ENCODE measurements at regions not wholly inside any gene's neighbourhood (a gene's known extent, or its start where the extent isn't known, plus 50 kb on each side); places are given as distances from the start of the nearest gene placed in this dataset.

- Histone ChIP-seq H3K9ac (replicated peaks; ENCODE audit: extremely low read depth, insufficient read depth, low read length) (no peak overlapping the region), H3K4me2 (ENCODE audit: insufficient read depth, low read length) (no peak overlapping the region), H3K9me1 (replicated peaks; ENCODE audit: control insufficient read depth, extremely low read depth, insufficient read depth, low read length) (no peaks in the 10 kb centered on the region), H3K4me3 (replicated peaks in 1 of 3; ENCODE audit: insufficient read depth in 1 of 3, low read depth in 1 of 3, low read length in 3 of 3) (no peak overlapping the region), H3K9me3 (replicated peaks; ENCODE audit: control insufficient read depth, insufficient read depth, low read length) (no peaks in the 10 kb centered on the region), H2AFZ (ENCODE audit: low read depth, low read length) (no peak overlapping the region), H3K27me3 (ENCODE audit: control insufficient read depth in 2 of 2, insufficient read depth in 2 of 2, low read length in 2 of 2) (peaks cover 0 to 1% of the 10 kb centered on the region in 2 experiments), H3K27ac (ENCODE audit: insufficient read depth, low read depth, low read length) (no peak overlapping the region), H3K4me1 (ENCODE audit: control insufficient read depth, extremely low read depth, insufficient read depth, low read length) (no peaks in the 10 kb centered on the region), H3K79me2 (ENCODE audit: control insufficient read depth, insufficient read depth, low read length) (no peaks in the 10 kb centered on the region), H3K36me3 (ENCODE audit: control insufficient read depth in 2 of 2, extremely low read depth in 1 of 2, insufficient read depth in 2 of 2, low read length in 2 of 2) (no peaks in the 10 kb centered on the region), H4K20me1 (replicated peaks; ENCODE audit: control insufficient read depth, extremely low read depth, insufficient read depth, low read length) (no peaks in the 10 kb centered on the region)
- DNase-seq (ENCODE audit: low read depth, low spot score) (no peak), FAIRE-seq (no peak)
- ChIA-PET POLR2A (no interaction called here), CTCF (interaction anchor here (0.9 to 2.8 kb wide), 4 partner anchors 9 to 427 kb away, joined by 3 to 32 read pairs (median 4); no protein-coding TSS in a partner anchor)
- dilution Hi-C loops (cut with MboI; ENCODE audit: extremely low pct_ligation_motif_present, low sequenced_read_pairs) (no loop called here), intact Hi-C loops (cut with micrococcal nuclease) (no loop called here)
- no TSS peak for BruUV-seq (replicated peaks)
- TF ChIP-seq MAX (IDR thresholded peaks at IDR 0.05; ENCODE audit: insufficient read depth, insufficient read length) (no peak), FOS (IDR thresholded peaks at IDR 0.05; ENCODE audit: borderline replicate concordance, insufficient read depth, low read length) (no peak), POLR2AphosphoS5 (IDR thresholded peaks at IDR 0.05; ENCODE audit: insufficient read depth, low read depth, low read length) (no peak), CTCF (IDR thresholded peaks at IDR 0.05; ENCODE audit: extremely low read depth in 1 of 2, insufficient read depth in 1 of 2, low read depth in 1 of 2, low read length in 2 of 2) (no peak), JUN (IDR thresholded peaks at IDR 0.05; ENCODE audit: borderline replicate concordance, insufficient read depth, insufficient read length, low read depth) (no peak), MYC (IDR thresholded peaks at IDR 0.05; ENCODE audit: low read depth, low read length) (no peak), GATA2 (IDR thresholded peaks at IDR 0.05; ENCODE audit: insufficient read depth, insufficient read length, low read depth, low read length) (no peak), EZH2 (IDR thresholded peaks at IDR 0.05; ENCODE audit: borderline replicate concordance, low read depth, low read length, severe bottlenecking) (no peak), POLR2A (IDR thresholded peaks at IDR 0.05; ENCODE audit: low read depth, low read length) (no peak)
Observed at GRCh38 chr2:44053052-44053451, 57.3 kb upstream of the LRPPRC start.
